GM19328 (cell line): ENCODE measurements at regions not wholly inside any gene's neighbourhood (a gene's known extent, or its start where the extent isn't known, plus 50 kb on each side); places are given as distances from the start of the nearest gene placed in this dataset.
"Not testable (repeated sequence)": the region's sequence is repeated elsewhere in the genome, so short reads cannot be mapped to it uniquely, and the experiment has no call there.

Experiments
- ATAC-seq: cut with Tn5 transposase; IDR thresholded peaks from one replicate; pipeline ENCODE4 v1.9.1; 2021; ENCODE audit warnings: mild to moderate bottlenecking, moderate library complexity; ENCODE audit not compliant: unreplicated experiment

- ATAC-seq: no peak
Observed at GRCh38 chr12:27864521-27864920, 84.5 kb upstream of the MANSC4 start.

- ATAC-seq: no peak
Observed at GRCh38 chr12:27863839-27864238, 83.8 kb upstream of the MANSC4 start.

GRCh38 chr12:27861428-27862167 lies 81.6 kb upstream of the MANSC4 start:
- ATAC-seq: peak; percentile 86

- no peak for ATAC-seq
Observed at GRCh38 chr12:27859648-27860047, 79.6 kb upstream of the MANSC4 start.

GRCh38 chr12:27857006-27857405 lies 77.0 kb upstream of the MANSC4 start:
- ATAC-seq: not testable (repeated sequence)

GRCh38 chr12:27852742-27853141 lies 72.7 kb upstream of the MANSC4 start:
- ATAC-seq: no peak
